Right lobe of liver (tissue), 6 donors: ENCODE measurements at regions not wholly inside any gene's neighbourhood (a gene's known extent, or its start where the extent isn't known, plus 50 kb on each side); places are given as distances from the start of the nearest gene placed in this dataset.

ENCODE experiments used
- ATAC-seq, 4 donors: fragments of 200-7000 bp; cut with Tn5 transposase; one replicate each; pipeline ENCODE4 v1.9.1; 2020; ENCODE audit warnings: mild to moderate bottlenecking in 4 of 4, moderate library complexity in 4 of 4
- DNase-seq, 3 donors: peaks; one replicate each; pipeline ENCODE4 v3.0.0-alpha.2; 2020
- H3K27ac ChIP-seq, 3 donors: fragments of 200-600 bp; one replicate each; pipeline ENCODE4 v1.8.0; 2022
- H3K27me3 ChIP-seq, 2 donors: fragments of 200-600 bp; one replicate each; pipeline ENCODE4 v1.8.0; 2022
- H3K36me3 ChIP-seq, 4 donors: fragments of 200-600 bp; sonication (generic) in 1 of 4; one replicate each; pipeline versions ENCODE4 v1.5.1 to v1.8.0; 2017 to 2022; ENCODE audit warnings: control low read depth in 1 of 4
- H3K4me1 ChIP-seq, 4 donors: fragments of 200-600 bp; sonication (generic) in 1 of 4; one replicate each; pipeline versions ENCODE4 v1.5.1 to v1.8.0; 2017 to 2022; ENCODE audit warnings: control low read depth in 1 of 4
- H3K4me3 ChIP-seq, 3 donors: fragments of 200-600 bp; one replicate each; pipeline ENCODE4 v1.8.0; 2022
- H3K9me3 ChIP-seq, 4 donors: fragments of 200-600 bp; sonication (generic) in 1 of 4; one replicate each; pipeline versions ENCODE4 v1.5.1 to v1.8.0; 2017 to 2022; ENCODE audit warnings: control low read depth in 1 of 4
- POLR2A ChIP-seq: fragments of 450-650 bp; IDR thresholded peaks from one replicate; pipeline ENCODE4 v1.6.1; 2017; ENCODE audit warnings: antibody characterized with exemption, mild to moderate bottlenecking
- WGBS: methylation state at CpG from one replicate; pipeline ENCODE4 v1.1.6; 2018; ENCODE audit warnings: low coverage, low lambda C conversion rate; ENCODE audit not compliant: insufficient coverage; ENCODE audit errors: missing lambda C conversion rate; 5-methylcytosine and 5-hydroxymethylcytosine counted together
- intact Hi-C, 2 donors: fragments of 100-400 bp; cut with DNase I; formaldehyde crosslinking; loops; one replicate each; pipeline versions ENCODE4 v1.11.2 to v1.14.1; 2022
- TF ChIP-seq, protein P1 (sequence below), 4 donors: fragments of 200-600 bp in 3 of 4; fragments of 450-650 bp in 1 of 4; IDR thresholded peaks; one replicate each; pipeline versions ENCODE4 v1.5.1 to v1.8.0; 2016 to 2022; ENCODE audit warnings: antibody characterized with exemption in 4 of 4, mild to moderate bottlenecking in 2 of 4
- donor health status: DM: no; HTN: yes; CAD: no.
- donor health status: DM: no; HTN: no; CAD: no.
- donor health status: DM: no; HTN: no; CAD: no.
- donor health status: DM: no; HTN: yes; CAD: no.
- donor health status: DM: no; HTN: yes; CAD: no.

GRCh38 chr3:64830681-64831080 lies 142.9 kb upstream of the ADAMTS9 start:
- WGBS = 63% methylated on average over 4 of the region's 4 CpGs

DNA sequence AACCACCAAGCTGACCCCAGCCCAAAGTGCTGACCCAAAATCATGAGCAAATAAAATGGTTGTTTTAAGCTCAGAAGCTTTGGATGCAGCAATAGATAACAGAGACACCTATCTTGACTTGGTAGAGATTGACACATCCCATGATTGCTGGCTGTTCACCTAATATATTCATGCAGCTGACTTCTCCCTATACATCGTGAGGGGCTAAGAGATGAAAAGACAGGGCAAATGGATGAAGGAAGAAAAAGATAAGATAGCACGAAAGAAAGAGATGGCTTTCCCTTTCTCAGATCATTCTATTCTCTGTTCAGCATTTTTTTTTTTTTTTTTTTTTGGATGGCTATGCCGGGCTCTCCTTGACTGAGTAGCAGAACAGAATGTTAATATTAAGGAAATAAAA lies 141.5 kb upstream of the ADAMTS9 start:
- intact Hi-C loops = no loop called here
- ATAC-seq = no peak

More at GRCh38 chr3:64830681-64831080, 142.9 kb upstream of the ADAMTS9 start:
- Histone ChIP-seq H3K9me3 (no peaks in the 10 kb centered on the region), H3K36me3 (no peaks in the 10 kb centered on the region), H3K4me3 (no peak overlapping the region), H3K27ac (no peak overlapping the region), H3K4me1 (no peaks in the 10 kb centered on the region), H3K27me3 (no peaks in the 10 kb centered on the region)
- ATAC-seq (no peak), DNase-seq (no peak)
- intact Hi-C loops = no loop called here
- TF ChIP-seq POLR2A = no peak
- TF ChIP-seq, protein P1, sequence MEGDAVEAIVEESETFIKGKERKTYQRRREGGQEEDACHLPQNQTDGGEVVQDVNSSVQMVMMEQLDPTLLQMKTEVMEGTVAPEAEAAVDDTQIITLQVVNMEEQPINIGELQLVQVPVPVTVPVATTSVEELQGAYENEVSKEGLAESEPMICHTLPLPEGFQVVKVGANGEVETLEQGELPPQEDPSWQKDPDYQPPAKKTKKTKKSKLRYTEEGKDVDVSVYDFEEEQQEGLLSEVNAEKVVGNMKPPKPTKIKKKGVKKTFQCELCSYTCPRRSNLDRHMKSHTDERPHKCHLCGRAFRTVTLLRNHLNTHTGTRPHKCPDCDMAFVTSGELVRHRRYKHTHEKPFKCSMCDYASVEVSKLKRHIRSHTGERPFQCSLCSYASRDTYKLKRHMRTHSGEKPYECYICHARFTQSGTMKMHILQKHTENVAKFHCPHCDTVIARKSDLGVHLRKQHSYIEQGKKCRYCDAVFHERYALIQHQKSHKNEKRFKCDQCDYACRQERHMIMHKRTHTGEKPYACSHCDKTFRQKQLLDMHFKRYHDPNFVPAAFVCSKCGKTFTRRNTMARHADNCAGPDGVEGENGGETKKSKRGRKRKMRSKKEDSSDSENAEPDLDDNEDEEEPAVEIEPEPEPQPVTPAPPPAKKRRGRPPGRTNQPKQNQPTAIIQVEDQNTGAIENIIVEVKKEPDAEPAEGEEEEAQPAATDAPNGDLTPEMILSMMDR (IDR thresholded peaks at IDR 0.05) = no peak

DNA sequence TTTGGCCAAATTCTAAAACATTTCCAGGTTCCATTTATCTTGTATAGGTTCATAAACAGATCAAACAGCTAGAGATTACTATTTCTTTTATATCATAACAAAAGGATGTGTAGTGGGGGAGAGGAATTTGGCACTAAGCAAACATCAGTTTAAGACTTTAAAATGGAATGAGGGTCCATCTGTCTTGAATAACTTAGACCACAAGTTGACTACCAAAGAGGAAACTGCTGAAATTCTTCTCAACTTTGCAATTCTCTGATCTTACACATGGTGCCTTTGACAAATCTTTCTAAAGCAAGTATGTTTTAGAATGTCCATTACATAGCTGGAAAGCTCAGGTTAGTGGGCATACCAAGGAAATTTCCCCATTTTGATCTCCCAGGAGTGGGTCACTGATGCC lies 140.5 kb upstream of the ADAMTS9 start:
- H3K9me3 ChIP-seq = no peaks in the 10 kb centered on the region
- H3K4me1 ChIP-seq = no peaks in the 10 kb centered on the region
- no peak overlapping the region for H3K27ac ChIP-seq
- intact Hi-C loops = no loop called here
- H3K27me3 ChIP-seq = no peaks in the 10 kb centered on the region
- TF ChIP-seq, protein P1 (IDR thresholded peaks at IDR 0.05) = no peak
- TF ChIP-seq POLR2A = no peak
- H3K36me3 ChIP-seq = no peaks in the 10 kb centered on the region
- ATAC-seq = no peak
- H3K4me3 ChIP-seq = no peak overlapping the region
- DNase-seq = no peak

More for the DNA sequence above, 141.5 kb upstream of the ADAMTS9 start:
- TF ChIP-seq, protein P1 (IDR thresholded peaks at IDR 0.05) = no peak
- no peak for TF ChIP-seq POLR2A
- H3K27me3 ChIP-seq = no peaks in the 10 kb centered on the region
- DNase-seq = no peak
- H3K9me3 ChIP-seq = no peaks in the 10 kb centered on the region
- H3K4me1 ChIP-seq = no peaks in the 10 kb centered on the region
- 66% methylated on average over 3 of the region's 3 CpGs for WGBS
- H3K27ac ChIP-seq = no peak overlapping the region
- H3K4me3 ChIP-seq = no peak overlapping the region
- H3K36me3 ChIP-seq = no peaks in the 10 kb centered on the region

DNA sequence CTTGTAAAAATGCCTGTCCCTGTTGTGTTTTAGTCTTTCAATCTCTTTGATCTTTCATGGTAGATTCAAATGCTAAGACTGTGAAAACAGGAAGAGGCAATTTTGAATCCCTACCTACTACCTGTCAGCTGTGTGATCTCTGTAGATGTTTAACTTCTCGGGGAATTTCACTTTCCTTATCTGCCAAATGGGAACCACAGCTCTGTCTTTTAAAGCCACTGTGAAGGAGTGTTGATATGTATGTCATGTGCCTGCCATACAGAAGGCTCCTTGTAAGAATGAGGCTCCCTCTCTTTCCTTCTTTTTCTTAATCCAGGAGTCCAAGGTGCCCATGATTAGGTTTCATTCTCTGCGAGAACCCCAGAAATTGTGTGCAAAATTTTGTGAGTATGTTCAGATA lies 139.6 kb upstream of the ADAMTS9 start:
- no peak for ATAC-seq
- intact Hi-C loops = no loop called here
- no peak for DNase-seq
- H3K4me1 ChIP-seq = no peaks in the 10 kb centered on the region
- H3K9me3 ChIP-seq = no peaks in the 10 kb centered on the region
- no peak overlapping the region for H3K27ac ChIP-seq
- H3K4me3 ChIP-seq = no peak overlapping the region
- no peaks in the 10 kb centered on the region for H3K27me3 ChIP-seq
- 80% methylated on average over 2 of the region's 2 CpGs for WGBS
- TF ChIP-seq, protein P1 (IDR thresholded peaks at IDR 0.05) = no peak
- no peak for TF ChIP-seq POLR2A
- H3K36me3 ChIP-seq = no peaks in the 10 kb centered on the region

- H3K36me3 ChIP-seq = no peaks in the 10 kb centered on the region
- H3K27me3 ChIP-seq = no peaks in the 10 kb centered on the region
- no peaks in the 10 kb centered on the region for H3K9me3 ChIP-seq
- TF ChIP-seq, protein P1 (IDR thresholded peaks at IDR 0.05) = no peak
- no peak for TF ChIP-seq POLR2A
- H3K27ac ChIP-seq = no peak overlapping the region
- DNase-seq (no peak), ATAC-seq (no peak)
- intact Hi-C loops = no loop called here
- no peaks in the 10 kb centered on the region for H3K4me1 ChIP-seq
- H3K4me3 ChIP-seq = no peak overlapping the region
These were observed 139.2 kb upstream of the ADAMTS9 start for GRCh38 chr3:64827019-64827418.
